ENCODE measurements at regions not wholly inside any gene's neighbourhood (a gene's known extent, or its start where the extent isn't known, plus 50 kb on each side); places are given as distances from the start of the nearest gene placed in this dataset.

GRCh38 chr13:85031771-85032170 lies 767.4 kb downstream of the SLITRK6 start:
- DNase-seq, result no peak

- no peak for DNase-seq
These were observed 771.2 kb downstream of the SLITRK6 start for GRCh38 chr13:85028035-85028434.

DNA sequence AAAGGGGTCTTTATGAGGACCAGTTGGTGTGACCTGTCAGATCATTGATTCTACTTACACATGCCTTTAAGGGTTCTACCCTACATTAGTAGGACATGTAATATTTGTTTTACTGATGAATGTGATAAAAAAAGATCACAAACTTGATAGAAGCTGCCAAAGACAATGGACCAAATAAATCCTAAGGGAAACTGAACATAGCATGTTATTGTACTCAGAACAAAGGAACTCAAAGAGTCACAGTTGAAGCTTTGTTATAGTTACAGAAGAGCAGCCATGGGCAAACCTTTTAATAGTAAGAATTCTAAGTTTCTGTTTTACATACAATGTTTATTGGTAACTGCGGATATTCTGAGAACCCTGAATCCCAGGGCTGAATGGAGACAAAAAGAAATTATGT lies 780.1 kb downstream of the SLITRK6 start:
- no peak for DNase-seq

DNA sequence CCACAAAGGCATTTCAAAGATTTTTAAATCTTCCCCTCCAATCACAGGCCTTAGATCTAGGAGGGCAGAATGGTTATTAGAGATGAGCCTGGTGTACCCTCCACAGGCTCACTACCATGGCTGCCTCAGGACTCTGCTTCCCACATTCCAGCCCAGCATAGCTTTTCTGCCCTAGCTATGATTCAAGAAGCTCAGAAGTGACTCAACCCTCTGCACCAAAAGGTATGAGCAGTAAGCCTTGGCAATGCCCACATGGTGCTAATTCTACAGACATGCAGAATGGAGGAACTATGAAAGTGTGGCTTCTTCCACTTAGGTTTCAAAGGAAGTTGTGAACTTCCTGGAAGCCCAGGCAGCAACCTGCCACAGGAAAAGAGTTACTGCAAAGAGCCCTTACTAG lies 786.2 kb downstream of the SLITRK6 start:
- no peak for DNase-seq

GRCh38 chr13:85009447-85009846 lies 789.8 kb downstream of the SLITRK6 start:
- no peak for DNase-seq

DNA sequence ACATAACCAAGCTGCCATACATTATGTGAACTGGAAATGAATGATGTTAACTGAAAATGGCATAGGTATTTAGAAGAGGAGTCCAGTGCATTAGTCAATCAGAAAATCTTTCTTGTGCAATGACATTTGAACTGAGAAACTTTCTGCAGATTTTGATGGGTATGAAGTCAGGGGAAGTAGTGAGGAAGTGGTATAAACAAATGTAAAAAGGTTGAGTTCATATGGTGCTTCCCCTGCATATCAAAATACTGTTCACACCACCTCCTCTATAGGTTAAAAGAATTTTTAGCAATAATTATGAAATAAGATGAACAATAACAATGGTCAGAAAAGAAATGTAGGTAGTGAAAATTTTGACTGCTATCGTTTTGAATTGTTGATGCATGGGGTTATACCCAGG lies 800.0 kb downstream of the SLITRK6 start:
- no peak for DNase-seq

GRCh38 chr13:84998681-84999080 lies 800.5 kb downstream of the SLITRK6 start:
- no peak for DNase-seq

DNA sequence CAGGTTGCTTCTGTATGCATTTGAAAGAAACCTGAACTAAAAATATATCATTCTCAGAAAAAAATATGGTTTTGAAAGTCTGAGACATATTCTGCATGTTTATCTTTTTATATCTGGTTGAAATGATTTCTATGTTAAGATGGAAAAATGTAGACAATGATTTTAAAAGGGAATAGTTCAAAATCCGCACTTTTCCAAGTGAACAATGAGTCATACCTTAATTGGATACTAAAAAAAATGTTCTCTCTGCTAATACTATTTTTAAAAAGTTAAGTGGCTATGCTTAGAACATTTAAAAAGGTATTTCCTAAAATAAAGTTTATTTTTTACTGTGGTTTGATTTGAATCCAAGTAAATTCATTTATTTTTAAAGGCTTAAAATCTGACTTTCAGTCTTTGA lies 801.4 kb downstream of the SLITRK6 start:
- DNase-seq, result no peak

- no peak for DNase-seq
These were observed 804.6 kb downstream of the SLITRK6 start for GRCh38 chr13:84994582-84994981.

DNA sequence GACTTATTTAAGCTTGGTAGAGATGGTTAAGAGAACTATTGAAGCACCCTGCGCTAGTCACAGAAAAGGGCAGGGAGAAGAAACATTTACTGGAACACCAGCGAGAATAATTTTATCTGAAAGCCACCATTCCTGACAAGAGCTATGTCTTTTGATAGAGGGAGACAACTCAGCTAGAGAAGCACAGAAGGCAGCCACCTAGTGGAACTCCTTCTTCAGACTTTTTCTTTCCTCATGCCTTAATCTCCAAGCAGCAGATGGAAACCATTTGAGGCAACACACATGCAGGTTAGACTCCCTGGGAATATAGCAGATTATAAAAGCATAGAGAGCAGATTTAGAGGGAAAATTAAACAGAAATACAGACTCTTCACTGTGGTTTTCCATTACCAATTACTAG lies 813.4 kb downstream of the SLITRK6 start:
- no peak for DNase-seq

DNA sequence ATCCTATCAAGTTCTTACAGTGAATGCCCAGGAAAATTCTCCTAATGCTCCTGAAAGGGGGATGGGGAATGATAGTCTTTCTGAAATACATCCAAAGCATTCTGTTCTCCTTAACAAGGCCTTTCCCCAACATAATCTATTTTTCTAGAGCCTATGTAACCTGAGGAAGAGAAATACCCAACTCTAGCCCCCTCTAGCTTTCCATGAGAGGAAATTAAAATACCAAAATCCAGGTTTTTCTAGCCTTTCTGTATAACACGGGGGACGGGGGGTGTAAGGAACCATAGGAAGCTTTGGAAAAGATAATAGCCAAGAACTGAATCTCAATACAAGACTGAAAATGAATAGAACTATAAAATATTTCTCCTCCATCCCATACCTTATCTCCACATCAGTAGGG lies 815.9 kb downstream of the SLITRK6 start:
- no peak for DNase-seq

DNA sequence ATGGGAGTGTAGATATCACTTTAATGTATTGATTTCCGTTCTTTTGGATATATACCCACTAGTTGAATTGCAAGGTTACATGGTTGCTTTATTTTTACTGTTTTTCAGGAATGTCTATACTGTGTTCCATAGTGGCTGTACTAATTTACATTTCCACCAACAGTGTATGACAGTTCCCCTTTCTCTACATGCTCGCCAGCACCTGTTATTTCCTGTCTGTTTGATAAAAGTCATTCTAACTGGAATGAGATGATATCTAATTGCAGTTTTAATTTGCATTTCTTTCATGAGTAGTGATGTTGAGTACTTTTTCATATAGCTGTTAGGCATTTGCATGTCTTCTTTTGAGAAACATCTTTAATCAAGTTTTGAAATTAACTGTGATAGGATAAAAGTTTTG lies 818.6 kb downstream of the SLITRK6 start:
- DNase-seq, result no peak

DNA sequence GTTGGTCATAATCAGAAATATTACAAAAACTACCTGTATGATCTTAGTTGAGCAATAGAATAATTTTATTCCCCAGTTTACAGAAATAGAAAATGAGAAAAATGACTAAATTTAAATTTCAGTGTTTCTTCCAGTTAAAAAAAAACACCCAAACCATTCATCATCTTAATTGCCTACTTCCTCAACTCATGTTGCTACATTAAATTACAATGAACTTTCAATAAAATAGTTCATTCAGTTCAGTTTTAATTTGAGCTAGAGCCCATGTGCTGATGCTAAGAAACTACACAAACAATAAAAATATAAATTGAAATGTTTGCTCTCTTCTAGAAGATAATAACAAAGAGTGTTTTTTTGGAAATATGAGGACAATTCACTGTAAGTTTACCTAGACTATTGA lies 820.4 kb downstream of the SLITRK6 start:
- DNase-seq, result no peak

DNA sequence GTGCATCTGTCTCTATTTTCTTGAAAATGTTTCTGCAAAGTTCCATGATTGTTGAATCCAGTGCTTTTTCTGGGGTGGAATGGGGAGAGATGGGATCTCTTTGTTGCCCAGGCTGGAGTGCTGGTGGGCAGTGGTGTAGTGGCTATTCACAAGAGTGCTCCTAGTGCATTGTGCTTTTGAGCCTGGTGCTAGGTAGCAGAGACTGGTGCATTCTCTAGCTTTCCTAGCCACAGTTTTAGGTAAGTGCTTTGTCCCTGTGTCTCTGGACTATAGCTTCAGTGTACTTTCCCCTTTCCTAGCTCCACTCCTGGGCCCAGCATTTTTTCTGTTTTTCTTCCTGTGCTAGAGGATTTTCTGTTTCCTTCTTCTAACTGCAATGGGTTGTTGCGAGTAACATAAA lies 825.6 kb downstream of the SLITRK6 start:
- DNase-seq, result no peak

DNA sequence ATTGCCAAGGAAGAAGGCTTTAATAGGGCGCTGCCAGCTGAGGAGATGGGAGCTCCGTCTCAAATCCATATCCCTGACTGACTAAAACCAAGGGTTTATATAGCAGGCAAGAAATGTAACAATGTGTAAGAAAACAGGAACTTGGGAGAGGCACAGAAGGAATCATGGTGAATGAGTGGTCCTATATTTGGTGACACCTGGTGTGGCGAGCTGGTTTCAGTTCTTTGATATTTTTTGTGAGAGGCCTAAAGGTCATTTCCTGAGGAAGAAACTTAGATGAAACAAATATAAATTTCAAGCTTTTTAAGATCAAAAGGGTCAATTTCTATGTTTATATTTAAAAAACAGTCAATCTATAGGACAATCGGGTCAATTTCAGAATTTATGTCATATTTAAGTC lies 826.3 kb downstream of the SLITRK6 start:
- DNase-seq, result no peak

DNA sequence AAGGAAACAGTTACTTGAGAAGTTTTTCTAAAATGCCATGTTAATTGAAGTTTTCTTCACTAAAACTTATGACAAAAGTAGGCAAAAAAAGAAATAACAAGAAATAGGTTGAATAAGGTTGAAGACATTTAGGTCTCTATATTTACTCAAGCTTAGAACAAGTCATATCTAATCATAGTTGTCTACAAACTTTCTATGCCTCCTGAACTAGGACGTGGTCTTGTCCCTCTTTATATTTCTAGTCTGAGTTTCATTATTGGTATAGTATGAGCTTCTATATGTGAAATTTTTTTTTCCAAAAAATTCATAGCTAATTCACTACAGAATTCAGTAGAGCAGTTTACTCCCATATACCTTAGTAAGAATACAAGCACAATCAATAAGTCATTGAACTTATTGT lies 836.4 kb downstream of the SLITRK6 start:
- DNase-seq, result no peak

GRCh38 chr13:84962141-84962750 lies 837.0 kb downstream of the SLITRK6 start:
- no peak for DNase-seq

DNA sequence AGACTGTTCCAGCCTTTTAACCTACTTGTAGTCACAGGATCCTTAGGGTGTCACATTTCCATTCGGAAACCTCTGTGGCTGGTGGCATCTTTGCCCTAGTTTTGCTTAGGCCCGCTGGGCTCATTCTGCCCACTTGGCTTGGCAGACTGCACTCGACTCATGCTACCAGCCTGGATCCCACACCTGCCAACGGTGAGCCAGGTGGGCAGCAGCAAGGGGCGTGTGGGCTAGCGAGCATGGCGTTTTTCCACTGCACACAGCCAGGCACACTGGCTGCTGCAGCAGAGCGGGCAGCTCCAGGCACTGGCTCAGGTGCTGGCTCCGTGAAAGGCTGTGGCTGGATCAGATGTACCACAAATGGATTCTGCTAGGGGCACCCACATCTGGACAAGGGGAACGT lies 838.2 kb downstream of the SLITRK6 start:
- DNase-seq, result no peak

GRCh38 chr13:84959818-84960217 lies 839.4 kb downstream of the SLITRK6 start:
- DNase-seq, result no peak

DNA sequence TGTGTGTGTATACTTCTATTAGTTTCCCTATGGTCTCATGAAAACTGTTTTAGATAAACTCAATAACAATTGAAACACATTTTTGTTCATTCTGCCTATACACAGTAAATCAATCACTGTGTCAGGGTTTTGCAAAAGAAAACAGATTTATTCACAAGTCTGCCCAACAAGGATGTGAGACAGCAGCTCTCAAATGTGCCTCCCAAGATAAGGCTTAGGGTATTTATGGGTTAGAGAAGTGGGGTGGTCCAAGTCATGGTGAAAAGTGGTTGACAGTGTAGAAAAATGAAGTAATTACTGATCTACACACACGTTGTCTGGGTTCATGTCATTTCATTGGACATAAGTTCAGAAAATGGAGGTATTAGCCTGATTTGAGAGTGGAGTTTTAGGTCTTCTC lies 844.6 kb downstream of the SLITRK6 start:
- DNase-seq, result no peak

DNA sequence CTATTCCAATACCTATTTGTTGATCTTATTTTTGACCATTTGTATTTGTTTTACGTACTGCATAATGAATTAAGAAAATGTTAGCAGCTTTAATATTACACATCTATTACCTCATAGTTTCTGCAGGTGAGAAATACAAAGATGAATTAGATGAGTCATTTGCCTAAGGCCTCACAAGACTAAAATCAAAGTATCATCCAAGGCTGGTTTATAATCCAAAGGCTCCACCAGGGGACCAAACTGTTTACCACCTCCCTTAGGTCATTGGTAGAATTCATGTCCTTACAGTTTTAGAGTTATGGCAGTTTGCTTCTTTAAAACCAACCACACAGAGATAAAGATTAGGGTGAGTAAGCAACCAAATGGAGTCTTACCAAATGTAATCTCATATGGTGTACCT lies 848.1 kb downstream of the SLITRK6 start:
- DNase-seq, result no peak

- DNase-seq, result no peak
These were observed 853.0 kb downstream of the SLITRK6 start for GRCh38 chr13:84946192-84946591.

DNA sequence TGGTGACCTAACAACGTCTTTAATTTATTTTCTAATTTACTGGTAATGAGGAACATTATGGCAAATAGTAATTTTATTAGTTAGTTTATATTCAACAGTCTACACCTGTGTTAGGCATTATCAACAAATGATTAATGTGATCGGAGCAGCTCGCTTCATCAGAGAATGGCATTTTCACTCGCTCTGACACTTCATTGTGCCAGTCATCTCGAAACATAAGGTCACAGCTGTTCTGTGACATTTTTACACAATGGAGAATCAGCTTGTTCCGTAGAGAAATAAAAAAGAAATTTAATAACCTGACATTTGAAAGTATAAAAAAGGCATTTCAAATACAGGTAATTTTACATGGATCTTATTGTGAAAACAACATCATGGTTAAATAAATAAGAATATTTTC lies 858.4 kb downstream of the SLITRK6 start:
- DNase-seq, result no peak

- no peak for DNase-seq
These were observed 859.1 kb downstream of the SLITRK6 start for GRCh38 chr13:84940167-84940566.

DNA sequence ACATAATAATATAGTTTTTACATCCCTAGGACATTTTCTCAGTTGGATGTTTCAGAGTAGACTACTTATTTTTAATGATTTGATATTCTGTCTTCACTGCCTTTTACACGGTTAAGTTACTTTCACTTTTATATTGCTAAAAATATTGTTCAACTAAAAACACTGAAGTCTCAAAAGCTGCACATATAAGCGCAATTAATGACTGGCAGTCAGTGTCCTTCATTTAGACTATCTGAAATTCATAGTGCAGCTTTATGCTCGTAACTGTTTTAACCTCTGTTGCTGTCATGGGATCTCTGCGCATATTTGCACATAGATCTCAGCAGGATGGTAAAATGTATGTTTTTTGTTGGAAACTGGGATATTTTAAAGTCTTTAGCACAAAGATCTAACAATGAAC lies 864.3 kb downstream of the SLITRK6 start:
- DNase-seq, result no peak

GRCh38 chr13:84933797-84934196 lies 865.4 kb downstream of the SLITRK6 start:
- DNase-seq, result no peak

Measured in DMS153 (cell line).